HCT116 (cell line): ENCODE measurements at regions not wholly inside any gene's neighbourhood (a gene's known extent, or its start where the extent isn't known, plus 50 kb on each side); places are given as distances from the start of the nearest gene placed in this dataset.

Source experiments
- ATAC-seq: fragments of 200-7000 bp; cut with Tn5 transposase; 2 replicates; pipeline ENCODE4 v1.9.1; 2020; ENCODE audit warnings: mild to moderate bottlenecking, moderate library complexity
- BruUV-seq: library from RNA; stranded (reverse); fragments of 400-500 nt; replicated peaks from 2 replicates; lab custom pipeline; 2021; lab: Mats Ljungman, UMichigan
- CTCF ChIA-PET: fragments of 300-600 bp; sonication (Branson Sonifier 250); formaldehyde crosslinking; loops from one replicate; lab custom pipeline; 2021; ENCODE audit warnings: antibody characterized with exemption; lab: Charles Lee
- POLR2A ChIA-PET: fragments of 300-600, 350-600 bp; sonication (Branson Sonifier 250); formaldehyde crosslinking; loops from one replicate; lab custom pipeline; 2021; ENCODE audit warnings: antibody characterized with exemption; lab: Charles Lee
- RAD21 ChIA-PET, 2 experiments: fragments of 300-600 bp; sonication (Branson Sonifier 250); formaldehyde crosslinking; loops; one replicate each; lab custom pipeline; 2023; ENCODE audit warnings: low total read pairs in 2 of 2; ENCODE audit not compliant: uncharacterized antibody in 2 of 2, unreplicated experiment in 2 of 2, low non-redundant PET in 1 of 2; lab: Charles Lee
- DNase-seq: peaks from one replicate; pipeline ENCODE4 v3.0.0-alpha.2; 2010; ENCODE audit warnings: low read depth, low spot score
- H2AFZ ChIP-seq: fragments of 200-600 bp; shearing (Covaris generic), sonication (generic); 2 replicates; pipeline ENCODE4 v1.6.1; 2017; ENCODE audit warnings: low read depth, mixed run types, mixed read lengths, antibody characterized with exemption, low read length; ENCODE audit not compliant: poor library complexity, severe bottlenecking
- H3K27ac ChIP-seq: 2 replicates; pipeline ENCODE4 v1.5.1; 2012; ENCODE audit warnings: low read depth, low read length
- H3K27me3 ChIP-seq: fragments of 200-600 bp; sonication (generic); 2 replicates; pipeline ENCODE4 v1.6.1; 2016; ENCODE audit warnings: mixed run types, low read length, mixed read lengths; ENCODE audit not compliant: insufficient read depth
- H3K36me3 ChIP-seq, 2 experiments: fragments of 200-500 bp in 1 of 2; fragments of 200-600 bp in 1 of 2; sonication (Bioruptor generic) in 1 of 2; sonication (generic) in 1 of 2; 2 replicates each; pipeline versions ENCODE4 v1.5.1 to v1.6.1; 2014 to 2016; ENCODE audit warnings: low read length in 2 of 2, inconsistent platforms in 1 of 2, mixed read lengths in 1 of 2, mixed run types in 1 of 2; ENCODE audit not compliant: insufficient read depth in 2 of 2, control insufficient read depth in 1 of 2
- H3K4me1 ChIP-seq, 2 experiments: fragments of 200-600 bp in 1 of 2; sonication (generic) in 1 of 2; 2 replicates each; pipeline versions ENCODE4 v1.5.1 to v1.6.1; 2012 to 2017; ENCODE audit warnings: low read length in 2 of 2, inconsistent platforms in 1 of 2, mild to moderate bottlenecking in 1 of 2, mixed read lengths in 1 of 2, mixed run types in 1 of 2, moderate library complexity in 1 of 2; ENCODE audit not compliant: insufficient read depth in 2 of 2, control insufficient read depth in 1 of 2
- H3K4me2 ChIP-seq: fragments of 200-600 bp; sonication (generic); 2 replicates; pipeline ENCODE4 v1.6.1; 2017; ENCODE audit warnings: mixed run types, low read length, mixed read lengths
- H3K4me3 ChIP-seq, 2 experiments: fragments of 200-600 bp in 1 of 2; sonication (generic) in 1 of 2; replicated peaks in 1 of 2; 2 replicates each; pipeline ENCODE4 v1.5.1; 2011 to 2016; ENCODE audit warnings: low read length in 2 of 2, control low read depth in 1 of 2, low read depth in 1 of 2, mild to moderate bottlenecking in 1 of 2, mixed read lengths in 1 of 2, mixed run types in 1 of 2
- H3K79me2 ChIP-seq: fragments of 200-600 bp; sonication (generic); 2 replicates; pipeline ENCODE4 v1.6.1; 2017; ENCODE audit warnings: mild to moderate bottlenecking, mixed run types, low read length, moderate library complexity, mixed read lengths; ENCODE audit not compliant: insufficient read depth
- H3K9ac ChIP-seq: fragments of 200-600 bp; sonication (generic); 2 replicates; pipeline ENCODE4 v1.6.1; 2016; ENCODE audit warnings: low read length, mixed read lengths
- H3K9me2 ChIP-seq: fragments of 200-600 bp; sonication (generic), shearing (Covaris generic); 2 replicates; pipeline ENCODE4 v1.6.1; 2017; ENCODE audit warnings: mixed run types, mild to moderate bottlenecking, moderate library complexity; ENCODE audit not compliant: insufficient read depth
- H3K9me3 ChIP-seq, 2 experiments: fragments of 200-500 bp in 1 of 2; fragments of 200-600 bp in 1 of 2; sonication (Bioruptor generic) in 1 of 2; sonication (generic) in 1 of 2; 2 replicates each; pipeline ENCODE4 v1.6.1; 2014 to 2017; ENCODE audit warnings: low read length in 2 of 2, mixed read lengths in 2 of 2, inconsistent platforms in 1 of 2, low read depth in 1 of 2, mild to moderate bottlenecking in 1 of 2, mixed run types in 1 of 2, moderate library complexity in 1 of 2; ENCODE audit not compliant: control insufficient read depth in 1 of 2, insufficient read depth in 1 of 2
- H4K20me1 ChIP-seq: fragments of 200-600 bp; sonication (generic), shearing (Covaris generic); 2 replicates; pipeline ENCODE4 v1.6.1; 2017; ENCODE audit warnings: mixed run types, mild to moderate bottlenecking, moderate library complexity; ENCODE audit not compliant: insufficient read depth
- CBX3 ChIP-seq: IDR thresholded peaks from 2 replicates; pipeline ENCODE4 v1.6.1; 2012; ENCODE audit warnings: low read depth
- CEBPB ChIP-seq: IDR thresholded peaks from 2 replicates; pipeline ENCODE4 v1.6.1; 2012; ENCODE audit warnings: low read depth
- EZH2 ChIP-seq: fragments of 200-600 bp; sonication (generic); IDR thresholded peaks from 2 replicates; pipeline ENCODE4 v1.6.1; 2017; ENCODE audit warnings: antibody characterized with exemption, mixed run types
- EZH2phosphoT487 ChIP-seq: fragments of 200-600 bp; IDR thresholded peaks from 2 replicates; pipeline ENCODE4 v1.6.1; 2018; ENCODE audit warnings: antibody characterized with exemption, borderline replicate concordance
- POLR2A ChIP-seq: IDR thresholded peaks from 2 replicates; pipeline ENCODE4 v1.7.0; 2011; ENCODE audit warnings: borderline replicate concordance; ENCODE audit not compliant: insufficient read depth, insufficient read length; ENCODE audit errors: extremely low read depth
- POLR2AphosphoS5 ChIP-seq: IDR thresholded peaks from 2 replicates; pipeline ENCODE4 v1.6.1; 2011; ENCODE audit warnings: mild to moderate bottlenecking, low read depth, low read length, moderate library complexity
- RAD21 ChIP-seq: IDR thresholded peaks from 2 replicates; pipeline ENCODE4 v1.6.1; 2012; ENCODE audit warnings: low read depth, mild to moderate bottlenecking
- REST ChIP-seq: IDR thresholded peaks from 2 replicates; pipeline ENCODE4 v1.6.1; 2012; ENCODE audit warnings: low read depth
- SIN3A ChIP-seq: IDR thresholded peaks from 2 replicates; pipeline ENCODE4 v1.6.1; 2012; ENCODE audit warnings: low read depth
- SP1 ChIP-seq: IDR thresholded peaks from 2 replicates; pipeline ENCODE4 v1.6.1; 2012; ENCODE audit warnings: low read depth
- SRF ChIP-seq: IDR thresholded peaks from 2 replicates; pipeline ENCODE4 v1.6.1; 2012; ENCODE audit warnings: low read depth
- ZNF274 ChIP-seq: fragments of 200-500 bp; sonication (Bioruptor generic); IDR thresholded peaks from 2 replicates; pipeline ENCODE4 v1.6.1; 2014; ENCODE audit warnings: mild to moderate bottlenecking, low read depth, low read length, inconsistent platforms
- intact Hi-C: fragments of 100-400 bp; cut with micrococcal nuclease; formaldehyde crosslinking; loops from 2 replicates; pipeline ENCODE4 v1.10.0; 2022

DNA sequence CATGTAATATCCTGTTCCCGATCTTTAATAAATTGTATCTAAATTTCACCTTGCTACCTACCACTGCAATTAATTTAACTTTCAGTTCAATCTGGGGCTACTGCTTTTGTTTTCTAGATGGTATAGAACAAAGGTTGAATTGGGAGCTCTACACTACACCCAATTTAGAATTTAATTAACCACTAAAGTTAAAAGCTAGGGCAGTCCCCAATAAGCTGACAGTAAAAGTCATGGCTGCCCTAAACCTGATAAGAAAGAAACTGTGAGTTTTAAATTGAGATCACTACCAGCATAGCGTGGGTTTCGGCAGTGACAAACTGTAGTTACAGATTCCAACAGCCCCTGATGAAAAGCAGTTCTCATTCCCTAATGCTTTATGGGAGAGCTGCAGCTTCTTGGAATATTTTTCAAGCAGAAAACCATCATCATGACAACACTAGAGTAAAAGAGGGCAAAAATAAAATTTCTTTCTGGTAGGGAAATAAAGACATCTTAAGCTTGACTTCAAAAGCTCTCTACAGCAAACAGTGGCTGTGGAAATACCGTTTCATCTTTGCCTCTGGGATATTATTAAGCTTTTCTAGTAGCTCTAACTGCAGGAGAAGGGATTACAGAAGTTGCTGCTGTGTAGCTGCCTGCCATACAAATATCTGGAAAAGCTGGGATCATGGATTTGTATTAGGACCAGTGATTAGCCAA lies 1372.1 kb downstream of the EPHA7 start:
- RAD21 ChIA-PET, result no interaction called here
- Histone ChIP-seq H2AFZ (no peak overlapping the region), H3K4me1 (no peaks in the 10 kb centered on the region), H3K9me3 (peaks cover 14 to 15% of the 10 kb centered on the region in 2 experiments; a peak in 3 of 4 replicates), H3K4me3 (no peak overlapping the region), H3K4me2 (no peak overlapping the region), H3K79me2 (no peaks in the 10 kb centered on the region), H3K9me2 (no peaks in the 10 kb centered on the region), H3K9ac (no peak overlapping the region), H3K36me3 (no peaks in the 10 kb centered on the region), H3K27ac (no peak overlapping the region)
- CTCF ChIA-PET, result no interaction called here
- TF ChIP-seq RAD21 (no peak), POLR2A (no peak), SIN3A (no peak), SRF (no peak), REST (no peak), ZNF274 (no peak), EZH2 (no peak), EZH2phosphoT487 (no peak), SP1 (no peak), CBX3 (no peak), CEBPB (no peak), POLR2AphosphoS5 (no peak)
- TF ChIP-seq, all 23 proteins: peak for 0
- Histone ChIP-seq H4K20me1 (no peaks in the 10 kb centered on the region), H3K27me3 (no peaks in the 10 kb centered on the region)
- intact Hi-C loops, result no loop called here
- ATAC-seq (no peak), DNase-seq (no peak)
- no TSS peak for BruUV-seq
- POLR2A ChIA-PET, result no interaction called here
